HCT116 (cell line): ENCODE measurements at regions not wholly inside any gene's neighbourhood (a gene's known extent, or its start where the extent isn't known, plus 50 kb on each side); places are given as distances from the start of the nearest gene placed in this dataset.

Source experiments
- ATAC-seq: fragments of 200-7000 bp; cut with Tn5 transposase; 2 replicates; pipeline ENCODE4 v1.9.1; 2020; ENCODE audit warnings: mild to moderate bottlenecking, moderate library complexity
- BruUV-seq: library from RNA; stranded (reverse); fragments of 400-500 nt; replicated peaks from 2 replicates; lab custom pipeline; 2021; lab: Mats Ljungman, UMichigan
- CTCF ChIA-PET: fragments of 300-600 bp; sonication (Branson Sonifier 250); formaldehyde crosslinking; loops from one replicate; lab custom pipeline; 2021; ENCODE audit warnings: antibody characterized with exemption; lab: Charles Lee
- POLR2A ChIA-PET: fragments of 300-600, 350-600 bp; sonication (Branson Sonifier 250); formaldehyde crosslinking; loops from one replicate; lab custom pipeline; 2021; ENCODE audit warnings: antibody characterized with exemption; lab: Charles Lee
- RAD21 ChIA-PET, 2 experiments: fragments of 300-600 bp; sonication (Branson Sonifier 250); formaldehyde crosslinking; loops; one replicate each; lab custom pipeline; 2023; ENCODE audit warnings: low total read pairs in 2 of 2; ENCODE audit not compliant: uncharacterized antibody in 2 of 2, unreplicated experiment in 2 of 2, low non-redundant PET in 1 of 2; lab: Charles Lee
- DNase-seq: peaks from one replicate; pipeline ENCODE4 v3.0.0-alpha.2; 2010; ENCODE audit warnings: low read depth, low spot score
- H2AFZ ChIP-seq: fragments of 200-600 bp; shearing (Covaris generic), sonication (generic); 2 replicates; pipeline ENCODE4 v1.6.1; 2017; ENCODE audit warnings: low read depth, mixed run types, mixed read lengths, antibody characterized with exemption, low read length; ENCODE audit not compliant: poor library complexity, severe bottlenecking
- H3K27ac ChIP-seq: 2 replicates; pipeline ENCODE4 v1.5.1; 2012; ENCODE audit warnings: low read depth, low read length
- H3K27me3 ChIP-seq: fragments of 200-600 bp; sonication (generic); 2 replicates; pipeline ENCODE4 v1.6.1; 2016; ENCODE audit warnings: mixed run types, low read length, mixed read lengths; ENCODE audit not compliant: insufficient read depth
- H3K36me3 ChIP-seq, 2 experiments: fragments of 200-500 bp in 1 of 2; fragments of 200-600 bp in 1 of 2; sonication (Bioruptor generic) in 1 of 2; sonication (generic) in 1 of 2; 2 replicates each; pipeline versions ENCODE4 v1.5.1 to v1.6.1; 2014 to 2016; ENCODE audit warnings: low read length in 2 of 2, inconsistent platforms in 1 of 2, mixed read lengths in 1 of 2, mixed run types in 1 of 2; ENCODE audit not compliant: insufficient read depth in 2 of 2, control insufficient read depth in 1 of 2
- H3K4me1 ChIP-seq, 2 experiments: fragments of 200-600 bp in 1 of 2; sonication (generic) in 1 of 2; 2 replicates each; pipeline versions ENCODE4 v1.5.1 to v1.6.1; 2012 to 2017; ENCODE audit warnings: low read length in 2 of 2, inconsistent platforms in 1 of 2, mild to moderate bottlenecking in 1 of 2, mixed read lengths in 1 of 2, mixed run types in 1 of 2, moderate library complexity in 1 of 2; ENCODE audit not compliant: insufficient read depth in 2 of 2, control insufficient read depth in 1 of 2
- H3K4me2 ChIP-seq: fragments of 200-600 bp; sonication (generic); 2 replicates; pipeline ENCODE4 v1.6.1; 2017; ENCODE audit warnings: mixed run types, low read length, mixed read lengths
- H3K4me3 ChIP-seq, 2 experiments: fragments of 200-600 bp in 1 of 2; sonication (generic) in 1 of 2; replicated peaks in 1 of 2; 2 replicates each; pipeline ENCODE4 v1.5.1; 2011 to 2016; ENCODE audit warnings: low read length in 2 of 2, control low read depth in 1 of 2, low read depth in 1 of 2, mild to moderate bottlenecking in 1 of 2, mixed read lengths in 1 of 2, mixed run types in 1 of 2
- H3K79me2 ChIP-seq: fragments of 200-600 bp; sonication (generic); 2 replicates; pipeline ENCODE4 v1.6.1; 2017; ENCODE audit warnings: mild to moderate bottlenecking, mixed run types, low read length, moderate library complexity, mixed read lengths; ENCODE audit not compliant: insufficient read depth
- H3K9ac ChIP-seq: fragments of 200-600 bp; sonication (generic); 2 replicates; pipeline ENCODE4 v1.6.1; 2016; ENCODE audit warnings: low read length, mixed read lengths
- H3K9me2 ChIP-seq: fragments of 200-600 bp; sonication (generic), shearing (Covaris generic); 2 replicates; pipeline ENCODE4 v1.6.1; 2017; ENCODE audit warnings: mixed run types, mild to moderate bottlenecking, moderate library complexity; ENCODE audit not compliant: insufficient read depth
- H3K9me3 ChIP-seq, 2 experiments: fragments of 200-500 bp in 1 of 2; fragments of 200-600 bp in 1 of 2; sonication (Bioruptor generic) in 1 of 2; sonication (generic) in 1 of 2; 2 replicates each; pipeline ENCODE4 v1.6.1; 2014 to 2017; ENCODE audit warnings: low read length in 2 of 2, mixed read lengths in 2 of 2, inconsistent platforms in 1 of 2, low read depth in 1 of 2, mild to moderate bottlenecking in 1 of 2, mixed run types in 1 of 2, moderate library complexity in 1 of 2; ENCODE audit not compliant: control insufficient read depth in 1 of 2, insufficient read depth in 1 of 2
- H4K20me1 ChIP-seq: fragments of 200-600 bp; sonication (generic), shearing (Covaris generic); 2 replicates; pipeline ENCODE4 v1.6.1; 2017; ENCODE audit warnings: mixed run types, mild to moderate bottlenecking, moderate library complexity; ENCODE audit not compliant: insufficient read depth
- CBX3 ChIP-seq: IDR thresholded peaks from 2 replicates; pipeline ENCODE4 v1.6.1; 2012; ENCODE audit warnings: low read depth
- CEBPB ChIP-seq: IDR thresholded peaks from 2 replicates; pipeline ENCODE4 v1.6.1; 2012; ENCODE audit warnings: low read depth
- EGR1 ChIP-seq: IDR thresholded peaks from 2 replicates; pipeline ENCODE4 v1.6.1; 2012; ENCODE audit warnings: low read depth
- ELF1 ChIP-seq: IDR thresholded peaks from 2 replicates; pipeline ENCODE4 v1.6.1; 2012; ENCODE audit warnings: low read depth, borderline replicate concordance
- EZH2 ChIP-seq: fragments of 200-600 bp; sonication (generic); IDR thresholded peaks from 2 replicates; pipeline ENCODE4 v1.6.1; 2017; ENCODE audit warnings: antibody characterized with exemption, mixed run types
- FOSL1 ChIP-seq: IDR thresholded peaks from 2 replicates; pipeline ENCODE4 v1.6.1; 2012; ENCODE audit warnings: low read depth
- JUND ChIP-seq: IDR thresholded peaks from 2 replicates; pipeline ENCODE4 v1.6.1; 2012
- POLR2A ChIP-seq: IDR thresholded peaks from 2 replicates; pipeline ENCODE4 v1.7.0; 2011; ENCODE audit warnings: borderline replicate concordance; ENCODE audit not compliant: insufficient read depth, insufficient read length; ENCODE audit errors: extremely low read depth
- POLR2AphosphoS5 ChIP-seq: IDR thresholded peaks from 2 replicates; pipeline ENCODE4 v1.6.1; 2011; ENCODE audit warnings: mild to moderate bottlenecking, low read depth, low read length, moderate library complexity
- RAD21 ChIP-seq: IDR thresholded peaks from 2 replicates; pipeline ENCODE4 v1.6.1; 2012; ENCODE audit warnings: low read depth, mild to moderate bottlenecking
- SIN3A ChIP-seq: IDR thresholded peaks from 2 replicates; pipeline ENCODE4 v1.6.1; 2012; ENCODE audit warnings: low read depth
- SRF ChIP-seq: IDR thresholded peaks from 2 replicates; pipeline ENCODE4 v1.6.1; 2012; ENCODE audit warnings: low read depth
- TCF7L2 ChIP-seq: IDR thresholded peaks from 2 replicates; pipeline ENCODE4 v1.7.0; 2011; ENCODE audit warnings: borderline replicate concordance, inconsistent platforms; ENCODE audit not compliant: insufficient read depth, insufficient read length; ENCODE audit errors: extremely low read depth
- YY1 ChIP-seq: IDR thresholded peaks from 2 replicates; pipeline ENCODE4 v1.6.1; 2011; ENCODE audit warnings: low read length, low read depth, moderate library complexity, mild to moderate bottlenecking; ENCODE audit not compliant: insufficient replicate concordance; ENCODE audit errors: extremely low read depth
- ZFX ChIP-seq: fragments of 450-650 bp; IDR thresholded peaks from 2 replicates; pipeline ENCODE4 v1.6.1; 2017
- intact Hi-C: fragments of 100-400 bp; cut with micrococcal nuclease; formaldehyde crosslinking; loops from 2 replicates; pipeline ENCODE4 v1.10.0; 2022
- TF ChIP-seq, protein P1 (sequence below): IDR thresholded peaks from 2 replicates; pipeline ENCODE4 v1.6.1; 2012

DNA sequence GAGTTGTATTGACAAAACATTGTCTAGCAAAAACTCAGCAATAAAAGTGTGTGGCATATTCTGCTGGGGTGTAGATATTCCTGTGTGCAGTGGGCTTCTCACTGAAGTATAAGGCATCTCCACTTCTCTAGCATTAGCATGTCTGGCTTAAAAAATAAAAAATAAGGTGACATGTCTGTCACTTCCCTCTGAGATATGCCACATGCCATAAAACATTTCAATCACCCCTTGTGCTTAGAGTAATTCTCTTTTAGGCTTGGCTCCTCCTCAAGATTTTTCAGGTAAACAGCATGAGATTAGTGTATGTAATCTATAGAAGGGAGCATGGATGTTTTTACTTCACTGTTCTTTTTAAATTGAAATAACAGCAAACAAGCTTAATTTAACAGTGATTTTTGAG lies 194.4 kb upstream of the SNX7 start:
- CTCF ChIA-PET = interaction anchor here (1.5 kb wide), 1 partner anchor 12 kb away, joined by 4 read pairs; no protein-coding TSS in a partner anchor
- intact Hi-C loops = loop anchor here (5.0 to 10.0 kb wide), 4 partner anchors 632 to 1280 kb away; no protein-coding TSS in a partner anchor

DNA sequence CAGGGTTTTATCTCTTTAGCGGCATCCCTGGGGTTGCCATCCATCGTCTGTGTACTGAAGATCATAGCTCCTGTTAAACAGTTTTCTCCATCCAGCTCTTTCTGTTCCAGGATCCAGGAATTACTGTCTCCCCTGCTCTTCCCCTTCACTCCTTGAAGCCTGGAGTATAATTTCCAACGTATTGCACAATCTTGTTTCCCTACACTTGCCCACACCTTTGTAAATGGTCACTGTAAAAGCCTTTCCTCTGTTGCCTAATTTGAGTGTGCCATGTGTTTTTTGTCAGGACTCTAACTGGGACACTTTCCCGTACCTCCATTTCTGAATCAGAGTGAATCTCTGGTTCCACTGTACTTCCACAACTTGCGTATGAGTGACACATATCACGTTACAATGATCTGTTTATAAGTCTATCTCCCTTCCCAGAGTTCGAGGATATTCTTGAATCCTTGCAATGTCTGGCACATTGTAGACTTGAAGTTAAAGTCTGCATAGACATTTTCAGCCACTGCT lies 199.6 kb upstream of the SNX7 start:
- H3K27ac ChIP-seq = no peak overlapping the region

More for the DNA sequence above, 194.4 kb upstream of the SNX7 start:
- Histone ChIP-seq H3K9me2 (no peaks in the 10 kb centered on the region), H3K9me3 (no peaks in the 10 kb centered on the region), H3K79me2 (no peaks in the 10 kb centered on the region), H3K9ac (no peak overlapping the region)
- DNase-seq = no peak
- RAD21 ChIA-PET = no interaction called here
- BruUV-seq = no TSS peak
- TF ChIP-seq TCF7L2 (no peak), RAD21 (no peak), CEBPB (no peak), POLR2AphosphoS5 (no peak), EGR1 (no peak), SIN3A (no peak), JUND (no peak), CBX3 (no peak), EZH2 (no peak), ELF1 (no peak)
- TF ChIP-seq, protein P1, sequence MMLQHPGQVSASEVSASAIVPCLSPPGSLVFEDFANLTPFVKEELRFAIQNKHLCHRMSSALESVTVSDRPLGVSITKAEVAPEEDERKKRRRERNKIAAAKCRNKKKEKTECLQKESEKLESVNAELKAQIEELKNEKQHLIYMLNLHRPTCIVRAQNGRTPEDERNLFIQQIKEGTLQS = no peak
- TF ChIP-seq, all 23 proteins: peak for 0
- no peaks in the 10 kb centered on the region for H4K20me1 ChIP-seq
- no peak overlapping the region for H3K4me2 ChIP-seq
- ATAC-seq = no peak
- H3K27me3 ChIP-seq = no peaks in the 10 kb centered on the region
- H2AFZ ChIP-seq = peak overlapping the region; percentile 46
- no peak overlapping the region for H3K27ac ChIP-seq
- H3K4me1 ChIP-seq = no peaks in the 10 kb centered on the region
- no peaks in the 10 kb centered on the region for H3K36me3 ChIP-seq
- no peak overlapping the region for H3K4me3 ChIP-seq
- POLR2A ChIA-PET = no interaction called here

More for the DNA sequence above, 199.6 kb upstream of the SNX7 start:
- Histone ChIP-seq H4K20me1 (no peaks in the 10 kb centered on the region), H2AFZ (no peak overlapping the region), H3K27me3 (no peaks in the 10 kb centered on the region), H3K4me2 (no peak overlapping the region), H3K4me3 (no peak overlapping the region), H3K9ac (no peak overlapping the region), H3K9me3 (no peaks in the 10 kb centered on the region), H3K79me2 (no peaks in the 10 kb centered on the region), H3K4me1 (no peaks in the 10 kb centered on the region)
- no peak for DNase-seq
- POLR2A ChIA-PET = no interaction called here
- RAD21 ChIA-PET = no interaction called here
- CTCF ChIA-PET = no interaction called here
- intact Hi-C loops = loop anchor here (10.0 kb wide), 2 partner anchors 627 to 937 kb away; no protein-coding TSS in a partner anchor
- TF ChIP-seq RAD21 (no peak), SRF (no peak), ZFX (no peak), FOSL1 (no peak), POLR2A (no peak), YY1 (no peak)
- TF ChIP-seq, all 23 proteins: peak for 0
- Histone ChIP-seq H3K9me2 (no peaks in the 10 kb centered on the region), H3K36me3 (no peaks in the 10 kb centered on the region)
- no peak for ATAC-seq
- BruUV-seq = no TSS peak
